ENCODE measurements at regions not wholly inside any gene's neighbourhood (a gene's known extent, or its start where the extent isn't known, plus 50 kb on each side); places are given as distances from the start of the nearest gene placed in this dataset.

- Histone ChIP-seq H3K4me2 (ENCODE audit: insufficient read depth, low read length) (no peak overlapping the region), H2AFZ (ENCODE audit: low read depth, low read length) (no peak overlapping the region), H3K4me1 (ENCODE audit: insufficient read depth, low read length) (no peaks in the 10 kb centered on the region), H3K4me3 (ENCODE audit: low read depth in 1 of 2, low read length in 2 of 2) (no peak overlapping the region), H3K27ac (ENCODE audit: low read length) (no peak overlapping the region), H3K79me2 (ENCODE audit: insufficient read depth, low read length) (no peaks in the 10 kb centered on the region), H3K9ac (ENCODE audit: low read depth, low read length) (no peak overlapping the region), H4K20me1 (ENCODE audit: insufficient read depth, low read length) (no peaks in the 10 kb centered on the region), H3K9me3 (ENCODE audit: insufficient read depth, low read length, severe bottlenecking) (no peaks in the 10 kb centered on the region), H3K27me3 (ENCODE audit: insufficient read depth, low read length, poor library complexity) (no peaks in the 10 kb centered on the region), H3K36me3 (ENCODE audit: insufficient read depth, low read length) (no peaks in the 10 kb centered on the region)
- TF ChIP-seq EZH2 (IDR thresholded peaks at IDR 0.05; ENCODE audit: borderline replicate concordance, low read depth, low read length, severe bottlenecking) (no peak), CTCF (IDR thresholded peaks at IDR 0.05; ENCODE audit: borderline replicate concordance, extremely low read depth, low read length, poor library complexity, severe bottlenecking) (no peak)
- DNase-seq, result no peak
- ATAC-seq (ENCODE audit: insufficient read depth, low read depth), result no peak
Observed at GRCh38 chr3:153429821-153430220, 267.8 kb downstream of the RAP2B start.

GRCh38 chr3:153431076-153431475 lies 269.1 kb downstream of the RAP2B start:
- Histone ChIP-seq H3K36me3 (ENCODE audit: insufficient read depth, low read length) (no peaks in the 10 kb centered on the region), H3K4me3 (ENCODE audit: low read depth in 1 of 2, low read length in 2 of 2) (no peak overlapping the region)
- ATAC-seq (ENCODE audit: insufficient read depth, low read depth), result no peak

GRCh38 chr3:153437666-153438065 lies 275.6 kb downstream of the RAP2B start:
- no peak overlapping the region for H3K9ac ChIP-seq (ENCODE audit: low read depth, low read length)
- no peak overlapping the region for H3K4me3 ChIP-seq (ENCODE audit: low read depth in 1 of 2, low read length in 2 of 2)
- no peaks in the 10 kb centered on the region for H3K4me1 ChIP-seq (ENCODE audit: insufficient read depth, low read length)
- H3K27me3 ChIP-seq (ENCODE audit: insufficient read depth, low read length, poor library complexity), result no peaks in the 10 kb centered on the region
- no peak for TF ChIP-seq CTCF (IDR thresholded peaks at IDR 0.05; ENCODE audit: borderline replicate concordance, extremely low read depth, low read length, poor library complexity, severe bottlenecking)
- no peak for TF ChIP-seq EZH2 (IDR thresholded peaks at IDR 0.05; ENCODE audit: borderline replicate concordance, low read depth, low read length, severe bottlenecking)
- no peak overlapping the region for H3K4me2 ChIP-seq (ENCODE audit: insufficient read depth, low read length)
- no peak overlapping the region for H2AFZ ChIP-seq (ENCODE audit: low read depth, low read length)
- H3K9me3 ChIP-seq (ENCODE audit: insufficient read depth, low read length, severe bottlenecking), result no peaks in the 10 kb centered on the region
- H3K36me3 ChIP-seq (ENCODE audit: insufficient read depth, low read length), result no peaks in the 10 kb centered on the region
- no peaks in the 10 kb centered on the region for H3K79me2 ChIP-seq (ENCODE audit: insufficient read depth, low read length)
- H4K20me1 ChIP-seq (ENCODE audit: insufficient read depth, low read length), result no peaks in the 10 kb centered on the region
- ATAC-seq (ENCODE audit: insufficient read depth, low read depth) (no peak), DNase-seq (no peak)
- no peak overlapping the region for H3K27ac ChIP-seq (ENCODE audit: low read length)

More at GRCh38 chr3:153431076-153431475, 269.1 kb downstream of the RAP2B start:
- Histone ChIP-seq H3K27ac (ENCODE audit: low read length) (no peak overlapping the region), H2AFZ (ENCODE audit: low read depth, low read length) (no peak overlapping the region), H3K9me3 (ENCODE audit: insufficient read depth, low read length, severe bottlenecking) (no peaks in the 10 kb centered on the region), H3K4me1 (ENCODE audit: insufficient read depth, low read length) (no peaks in the 10 kb centered on the region), H4K20me1 (ENCODE audit: insufficient read depth, low read length) (no peaks in the 10 kb centered on the region), H3K9ac (ENCODE audit: low read depth, low read length) (no peak overlapping the region), H3K79me2 (ENCODE audit: insufficient read depth, low read length) (no peaks in the 10 kb centered on the region), H3K27me3 (ENCODE audit: insufficient read depth, low read length, poor library complexity) (no peaks in the 10 kb centered on the region), H3K4me2 (ENCODE audit: insufficient read depth, low read length) (no peak overlapping the region)
- no peak for DNase-seq
- TF ChIP-seq CTCF (IDR thresholded peaks at IDR 0.05; ENCODE audit: borderline replicate concordance, extremely low read depth, low read length, poor library complexity, severe bottlenecking) (no peak), EZH2 (IDR thresholded peaks at IDR 0.05; ENCODE audit: borderline replicate concordance, low read depth, low read length, severe bottlenecking) (no peak)

- Histone ChIP-seq H3K4me1 (ENCODE audit: insufficient read depth, low read length) (no peaks in the 10 kb centered on the region), H3K36me3 (ENCODE audit: insufficient read depth, low read length) (no peaks in the 10 kb centered on the region), H3K79me2 (ENCODE audit: insufficient read depth, low read length) (no peaks in the 10 kb centered on the region), H3K27me3 (ENCODE audit: insufficient read depth, low read length, poor library complexity) (no peaks in the 10 kb centered on the region), H3K9me3 (ENCODE audit: insufficient read depth, low read length, severe bottlenecking) (no peaks in the 10 kb centered on the region), H3K9ac (ENCODE audit: low read depth, low read length) (no peak overlapping the region), H3K27ac (ENCODE audit: low read length) (no peak overlapping the region), H4K20me1 (ENCODE audit: insufficient read depth, low read length) (no peaks in the 10 kb centered on the region), H2AFZ (ENCODE audit: low read depth, low read length) (no peak overlapping the region), H3K4me3 (ENCODE audit: low read depth in 1 of 2, low read length in 2 of 2) (no peak overlapping the region), H3K4me2 (ENCODE audit: insufficient read depth, low read length) (no peak overlapping the region)
- ATAC-seq (ENCODE audit: insufficient read depth, low read depth), result no peak
- no peak for DNase-seq
- TF ChIP-seq EZH2 (IDR thresholded peaks at IDR 0.05; ENCODE audit: borderline replicate concordance, low read depth, low read length, severe bottlenecking) (no peak), CTCF (IDR thresholded peaks at IDR 0.05; ENCODE audit: borderline replicate concordance, extremely low read depth, low read length, poor library complexity, severe bottlenecking) (no peak)
Observed at GRCh38 chr3:153438271-153438670, 276.2 kb downstream of the RAP2B start.
